Activated T-helper 2 cell treated with anti-CD3 and anti-CD28 coated beads, Interferon-gamma antibody, Interleukin-2, Interleukin-4, amounts not matched to agents 10 μg/mL and 5 μg/mL and 100 μg/mL, durations not matched to agents 14 hours and 24 hours and 36 hours (primary cell): ENCODE measurements at regions not wholly inside any gene's neighbourhood (a gene's known extent, or its start where the extent isn't known, plus 50 kb on each side); places are given as distances from the start of the nearest gene placed in this dataset.
A peak's percentile ranks its signal among the peaks of the same experiment; 100 is the strongest.

Experiments used
- DNase-seq: peaks from one replicate; pipeline ENCODE4 v3.0.0; 2021; ENCODE audit warnings: low spot score
- H3K27ac Mint-ChIP-seq: one replicate; pipeline ENCODE4 v1.8.0; 2021; ENCODE audit warnings: mixed read lengths
- H3K27me3 Mint-ChIP-seq: one replicate; pipeline ENCODE4 v1.8.0; 2021; ENCODE audit warnings: low read depth, mixed read lengths
- H3K36me3 Mint-ChIP-seq: one replicate; pipeline ENCODE4 v1.8.0; 2021; ENCODE audit warnings: low read depth, mixed read lengths
- H3K4me1 Mint-ChIP-seq: one replicate; pipeline ENCODE4 v1.8.0; 2021; ENCODE audit warnings: low read depth, mixed read lengths
- H3K4me3 Mint-ChIP-seq: one replicate; pipeline ENCODE4 v1.8.0; 2021; ENCODE audit warnings: low read depth, mild to moderate bottlenecking, moderate library complexity, mixed read lengths
- H3K9me3 Mint-ChIP-seq: one replicate; pipeline ENCODE4 v1.8.0; 2021; ENCODE audit warnings: mixed read lengths
- intact Hi-C: fragments of 100-400 bp; cut with micrococcal nuclease; formaldehyde crosslinking; loops from one replicate; pipeline ENCODE4 v1.15.1; 2023

GRCh38 chr4:170325599-170325998, 235.8 kb upstream of the AADAT start:
- Mint-ChIP-seq H3K27ac (no peak overlapping the region), H3K36me3 (no peaks in the 10 kb centered on the region), H3K4me3 (no peak overlapping the region), H3K4me1 (no peaks in the 10 kb centered on the region), H3K27me3 (no peaks in the 10 kb centered on the region), H3K9me3 (peaks cover 18% of the 10 kb centered on the region)
- intact Hi-C loops: no loop called here
- DNase-seq: no peak

DNA sequence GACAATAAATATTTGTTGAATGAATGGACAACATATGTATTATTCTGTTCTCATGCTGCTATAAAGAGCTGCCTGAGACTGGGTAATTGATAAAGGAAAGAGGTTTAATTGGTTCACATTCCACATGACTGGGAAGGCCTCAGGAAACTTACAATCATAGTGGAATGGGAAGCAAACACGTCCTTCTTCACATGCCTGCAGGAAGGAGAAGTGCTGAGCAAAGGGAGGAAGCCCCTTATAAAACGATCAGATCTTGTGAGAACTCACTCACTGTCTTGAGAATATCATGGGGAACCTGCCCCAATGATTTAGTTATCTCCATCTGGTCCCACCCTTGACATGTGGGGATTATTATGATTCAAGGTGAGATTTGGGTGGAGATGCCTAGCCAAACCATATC, 233.9 kb upstream of the AADAT start:
- intact Hi-C loops: no loop called here
- Mint-ChIP-seq H3K4me1 (no peaks in the 10 kb centered on the region), H3K4me3 (no peak overlapping the region), H3K27me3 (no peaks in the 10 kb centered on the region), H3K9me3 (peaks cover 18% of the 10 kb centered on the region), H3K36me3 (no peaks in the 10 kb centered on the region), H3K27ac (no peak overlapping the region)
- DNase-seq: no peak

GRCh38 chr4:170307182-170307581, 217.4 kb upstream of the AADAT start:
- no peak overlapping the region for H3K4me3 Mint-ChIP-seq
- intact Hi-C loops: no loop called here
- H3K4me1 Mint-ChIP-seq: no peaks in the 10 kb centered on the region
- H3K27ac Mint-ChIP-seq: no peak overlapping the region
- H3K27me3 Mint-ChIP-seq: no peaks in the 10 kb centered on the region
- DNase-seq: no peak
- H3K9me3 Mint-ChIP-seq: no peaks in the 10 kb centered on the region
- H3K36me3 Mint-ChIP-seq: no peaks in the 10 kb centered on the region

GRCh38 chr4:170306208-170306607, 216.5 kb upstream of the AADAT start:
- intact Hi-C loops: no loop called here

GRCh38 chr4:170305627-170306026, 215.9 kb upstream of the AADAT start:
- no peak overlapping the region for H3K27ac Mint-ChIP-seq
- H3K9me3 Mint-ChIP-seq: no peaks in the 10 kb centered on the region
- no peak overlapping the region for H3K4me3 Mint-ChIP-seq
- no peaks in the 10 kb centered on the region for H3K36me3 Mint-ChIP-seq
- no peaks in the 10 kb centered on the region for H3K4me1 Mint-ChIP-seq
- intact Hi-C loops: no loop called here
- no peaks in the 10 kb centered on the region for H3K27me3 Mint-ChIP-seq
- DNase-seq: no peak

More at GRCh38 chr4:170306208-170306607, 216.5 kb upstream of the AADAT start:
- no peaks in the 10 kb centered on the region for H3K4me1 Mint-ChIP-seq
- H3K4me3 Mint-ChIP-seq: no peak overlapping the region
- H3K36me3 Mint-ChIP-seq: no peaks in the 10 kb centered on the region
- H3K9me3 Mint-ChIP-seq: no peaks in the 10 kb centered on the region
- no peaks in the 10 kb centered on the region for H3K27me3 Mint-ChIP-seq
- H3K27ac Mint-ChIP-seq: no peak overlapping the region
- no peak for DNase-seq

GRCh38 chr4:170281027-170281426, 191.3 kb upstream of the AADAT start:
- no peak overlapping the region for H3K4me3 Mint-ChIP-seq
- no peaks in the 10 kb centered on the region for H3K4me1 Mint-ChIP-seq
- no peak overlapping the region for H3K27ac Mint-ChIP-seq
- intact Hi-C loops: no loop called here
- H3K9me3 Mint-ChIP-seq: peaks cover 4% of the 10 kb centered on the region
- DNase-seq: no peak
- no peaks in the 10 kb centered on the region for H3K27me3 Mint-ChIP-seq
- H3K36me3 Mint-ChIP-seq: no peaks in the 10 kb centered on the region

GRCh38 chr4:170278460-170278859, 188.7 kb upstream of the AADAT start:
- Mint-ChIP-seq H3K4me1 (no peaks in the 10 kb centered on the region), H3K9me3 (peaks cover 4% of the 10 kb centered on the region)
- DNase-seq: no peak

GRCh38 chr4:170274616-170275015, 184.9 kb upstream of the AADAT start:
- no peaks in the 10 kb centered on the region for H3K27me3 Mint-ChIP-seq
- DNase-seq: no peak
- no peaks in the 10 kb centered on the region for H3K4me1 Mint-ChIP-seq
- H3K36me3 Mint-ChIP-seq: no peaks in the 10 kb centered on the region
- no peak overlapping the region for H3K27ac Mint-ChIP-seq
- H3K4me3 Mint-ChIP-seq: no peak overlapping the region
- H3K9me3 Mint-ChIP-seq: no peaks in the 10 kb centered on the region
- intact Hi-C loops: no loop called here

More at GRCh38 chr4:170278460-170278859, 188.7 kb upstream of the AADAT start:
- Mint-ChIP-seq H3K27ac (no peak overlapping the region), H3K27me3 (no peaks in the 10 kb centered on the region), H3K4me3 (no peak overlapping the region), H3K36me3 (no peaks in the 10 kb centered on the region)
- intact Hi-C loops: no loop called here

GRCh38 chr4:170272959-170273358, 183.2 kb upstream of the AADAT start:
- no peaks in the 10 kb centered on the region for H3K9me3 Mint-ChIP-seq
- H3K27ac Mint-ChIP-seq: no peak overlapping the region
- no peak overlapping the region for H3K4me3 Mint-ChIP-seq
- no peaks in the 10 kb centered on the region for H3K36me3 Mint-ChIP-seq
- H3K27me3 Mint-ChIP-seq: no peaks in the 10 kb centered on the region
- intact Hi-C loops: no loop called here
- no peak for DNase-seq
- H3K4me1 Mint-ChIP-seq: no peaks in the 10 kb centered on the region

DNA sequence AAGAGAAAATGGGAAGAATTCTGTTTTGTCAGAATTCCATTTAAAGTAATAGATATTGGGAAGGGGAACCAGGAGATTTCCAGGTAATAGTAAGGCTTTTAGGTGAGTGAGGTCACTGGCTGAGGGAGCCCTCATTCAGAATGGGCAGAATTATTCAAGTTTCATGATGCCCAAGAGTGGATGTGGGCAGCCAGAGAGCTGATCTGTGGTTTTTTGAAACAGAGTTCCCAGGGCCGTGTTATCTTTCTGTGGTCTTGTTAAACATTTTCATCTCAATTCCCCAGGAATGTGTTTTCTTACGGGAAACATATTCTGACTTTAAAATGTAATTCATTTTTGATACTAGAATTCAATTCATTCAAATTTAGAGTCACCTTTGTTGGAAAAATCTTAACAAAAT, 182.0 kb upstream of the AADAT start:
- no peak overlapping the region for H3K4me3 Mint-ChIP-seq
- H3K36me3 Mint-ChIP-seq: no peaks in the 10 kb centered on the region
- no peak for DNase-seq
- H3K27me3 Mint-ChIP-seq: no peaks in the 10 kb centered on the region
- intact Hi-C loops: no loop called here
- no peak overlapping the region for H3K27ac Mint-ChIP-seq
- no peaks in the 10 kb centered on the region for H3K9me3 Mint-ChIP-seq
- H3K4me1 Mint-ChIP-seq: no peaks in the 10 kb centered on the region

DNA sequence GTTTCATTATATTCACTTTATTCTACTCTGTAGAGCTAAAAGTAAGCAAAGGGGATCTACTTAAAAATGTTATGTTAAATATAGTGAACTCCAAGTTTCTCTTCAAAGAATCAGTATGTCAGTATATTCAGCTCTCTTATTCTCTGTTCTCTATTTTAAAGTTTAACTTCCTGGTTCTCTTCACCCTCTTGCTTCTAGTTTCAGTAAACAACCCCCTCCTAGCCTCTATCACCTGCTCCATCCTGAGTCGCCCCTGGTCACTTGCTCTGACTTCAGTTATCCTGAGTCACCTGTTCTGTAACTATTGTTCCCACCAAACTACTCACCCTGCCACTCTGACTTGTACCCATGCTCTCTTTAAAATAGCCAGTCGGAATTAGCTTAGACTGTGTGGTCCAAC, 180.9 kb upstream of the AADAT start:
- no peaks in the 10 kb centered on the region for H3K4me1 Mint-ChIP-seq

GRCh38 chr4:170269950-170270349, 180.2 kb upstream of the AADAT start:
- no peak overlapping the region for H3K27ac Mint-ChIP-seq
- no peaks in the 10 kb centered on the region for H3K36me3 Mint-ChIP-seq
- no peak for DNase-seq
- H3K9me3 Mint-ChIP-seq: no peaks in the 10 kb centered on the region
- intact Hi-C loops: no loop called here
- no peak overlapping the region for H3K4me3 Mint-ChIP-seq
- no peaks in the 10 kb centered on the region for H3K27me3 Mint-ChIP-seq
- no peaks in the 10 kb centered on the region for H3K4me1 Mint-ChIP-seq

More for the DNA sequence above, 180.9 kb upstream of the AADAT start:
- Mint-ChIP-seq H3K27me3 (no peaks in the 10 kb centered on the region), H3K36me3 (no peaks in the 10 kb centered on the region), H3K4me3 (no peak overlapping the region), H3K9me3 (no peaks in the 10 kb centered on the region), H3K27ac (no peak overlapping the region)
- intact Hi-C loops: no loop called here
- no peak for DNase-seq

DNA sequence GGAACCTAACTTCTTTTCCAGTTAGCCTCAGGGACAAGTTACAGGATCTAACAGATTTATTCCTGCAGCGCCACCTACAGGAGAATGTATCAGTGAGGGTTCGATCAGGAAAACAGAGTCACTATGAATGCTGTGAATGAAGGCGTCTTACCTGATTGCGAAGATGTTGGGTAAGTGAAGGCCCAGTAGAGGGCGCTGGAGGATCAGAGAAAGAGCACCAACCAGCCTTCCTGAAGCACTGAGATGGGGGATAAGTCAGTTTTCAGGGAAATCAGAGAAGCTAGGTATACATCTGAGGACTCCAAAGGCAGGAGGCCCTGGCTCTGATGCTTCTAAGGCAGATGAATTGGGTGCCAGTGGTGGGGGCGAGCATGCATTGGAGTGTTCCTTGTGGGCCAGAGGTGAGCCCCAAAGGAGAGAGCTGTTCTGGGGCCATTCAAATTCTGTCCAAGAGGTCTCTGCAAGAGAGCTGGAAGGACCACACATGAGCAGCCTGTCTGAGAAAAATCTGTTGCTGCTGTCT, 169.9 kb upstream of the AADAT start:
- Mint-ChIP-seq H3K27me3 (no peaks in the 10 kb centered on the region), H3K4me1 (no peaks in the 10 kb centered on the region), H3K36me3 (no peaks in the 10 kb centered on the region), H3K27ac (no peak overlapping the region), H3K9me3 (no peaks in the 10 kb centered on the region), H3K4me3 (no peak overlapping the region)
- intact Hi-C loops: loop anchor here (2.0 kb wide), 1 partner anchor 121 kb away; no protein-coding TSS in a partner anchor
- DNase-seq: peak; percentile 40

- intact Hi-C loops: no loop called here
- Mint-ChIP-seq H3K4me3 (no peak overlapping the region), H3K4me1 (no peaks in the 10 kb centered on the region)
Observed at GRCh38 chr4:170256807-170257206, 167.1 kb upstream of the AADAT start.

More at GRCh38 chr4:170256807-170257206, 167.1 kb upstream of the AADAT start:
- H3K27me3 Mint-ChIP-seq: no peaks in the 10 kb centered on the region
- H3K36me3 Mint-ChIP-seq: no peaks in the 10 kb centered on the region
- DNase-seq: no peak
- H3K27ac Mint-ChIP-seq: no peak overlapping the region
- H3K9me3 Mint-ChIP-seq: no peaks in the 10 kb centered on the region
